Right forelimb (tissue), 1 donor: ENCODE measurements at regions not wholly inside any gene's neighbourhood (a gene's known extent, or its start where the extent isn't known, plus 50 kb on each side); places are given as distances from the start of the nearest gene placed in this dataset.

Source experiments
- DNase-seq: peaks from one replicate; pipeline ENCODE4 v3.0.0-alpha.2; 2018

- no peak for DNase-seq
Measured at GRCh38 chr14:51550636-51551035, 101.1 kb upstream of the FRMD6 start.

GRCh38 chr14:51552275-51552674, 99.4 kb upstream of the FRMD6 start:
- no peak for DNase-seq

DNA sequence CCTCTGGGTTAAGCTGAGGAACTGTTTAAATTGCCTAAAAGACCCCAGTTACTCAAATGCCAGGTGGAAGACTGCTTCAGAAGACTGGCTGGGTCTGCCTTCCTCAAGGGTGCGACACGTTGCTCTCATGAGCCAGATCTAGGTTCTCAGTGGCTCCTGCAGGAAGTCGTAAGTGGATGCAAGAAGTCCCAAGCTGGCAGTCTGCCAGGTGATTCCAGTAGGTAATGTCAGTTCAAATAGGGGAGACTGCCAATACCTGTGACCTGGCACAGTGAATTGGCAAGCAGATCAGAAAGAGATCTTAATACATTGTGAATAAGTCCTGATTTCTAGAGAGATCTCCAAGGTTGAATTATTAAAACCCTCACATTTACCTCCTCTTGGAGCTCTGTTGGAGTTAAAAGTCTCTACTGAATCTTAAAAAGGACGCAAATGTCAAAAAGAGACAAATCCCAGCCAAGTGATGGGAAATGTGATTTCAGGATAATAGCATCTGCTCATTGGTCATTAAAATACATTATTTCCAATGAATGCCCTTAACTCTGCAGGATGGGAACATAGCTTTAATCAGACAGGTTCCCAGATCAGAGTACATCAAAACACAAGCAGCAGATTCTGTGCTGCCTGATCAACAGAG, 98.8 kb upstream of the FRMD6 start:
- no peak for DNase-seq

- no peak for DNase-seq
Measured at GRCh38 chr14:51554339-51554920, 97.3 kb upstream of the FRMD6 start.

DNA sequence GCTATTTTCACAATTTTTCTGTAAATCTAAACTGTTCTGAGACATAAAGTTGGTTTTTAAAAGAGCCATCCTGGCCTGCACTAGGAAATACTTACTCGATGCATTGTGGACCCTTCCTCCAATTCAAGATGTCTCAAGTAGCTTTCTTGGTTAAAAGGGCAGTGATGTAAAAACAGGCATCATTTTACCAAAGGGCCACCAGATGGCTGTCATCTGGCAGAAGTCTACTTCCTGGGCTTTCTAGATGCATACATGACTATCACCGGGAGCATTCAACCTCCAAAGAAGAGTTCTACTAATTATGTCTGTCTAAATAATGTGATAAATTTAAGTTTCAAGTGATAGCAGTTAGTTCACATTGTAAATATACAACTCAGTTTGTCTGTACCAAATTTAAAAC, 96.8 kb upstream of the FRMD6 start:
- DNase-seq, result no peak

- no peak for DNase-seq
Measured at GRCh38 chr14:51561141-51561540, 90.6 kb upstream of the FRMD6 start.

GRCh38 chr14:51562816-51563215, 88.9 kb upstream of the FRMD6 start:
- DNase-seq, result no peak

DNA sequence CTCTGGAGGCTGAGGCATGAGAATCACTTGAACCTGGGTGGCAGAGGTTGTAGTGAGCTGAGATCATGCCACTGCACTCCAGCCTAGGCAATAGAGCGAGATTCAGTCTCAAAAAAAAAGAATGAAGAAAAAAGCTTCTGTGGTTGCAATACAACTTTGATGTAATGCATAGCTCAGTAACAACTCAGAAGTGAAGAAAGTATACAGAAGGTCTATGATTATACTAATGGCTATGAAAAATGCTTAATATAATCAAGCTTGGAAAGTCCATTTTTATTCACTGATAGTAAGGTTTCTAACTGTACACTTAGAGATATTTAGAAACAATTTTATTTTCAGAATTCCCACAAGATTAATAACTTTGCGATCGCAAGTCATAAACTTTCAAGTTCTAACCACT, 88.2 kb upstream of the FRMD6 start:
- no peak for DNase-seq

DNA sequence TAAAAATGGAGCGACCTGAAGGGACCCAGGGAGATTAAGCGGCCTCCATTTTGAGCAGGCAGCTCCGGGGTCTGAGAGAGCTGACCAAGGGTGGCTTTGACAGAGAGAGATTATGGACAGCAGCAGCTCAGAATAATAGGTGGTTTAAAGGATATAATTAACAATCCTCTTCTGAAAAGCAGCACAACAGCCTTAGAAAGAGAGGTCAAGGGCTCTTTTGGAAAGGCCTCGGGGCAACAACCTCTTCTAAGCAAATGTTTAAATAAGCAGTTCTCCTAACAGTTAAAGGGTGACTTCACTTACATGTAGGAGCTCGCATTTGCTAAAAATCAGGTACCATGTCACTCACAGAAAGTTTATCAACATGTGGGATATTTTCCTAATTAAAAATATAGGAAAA, 87.2 kb upstream of the FRMD6 start:
- no peak for DNase-seq

GRCh38 chr14:51564986-51565604, 86.6 kb upstream of the FRMD6 start:
- no peak for DNase-seq

- DNase-seq, result no peak
Measured at GRCh38 chr14:51566831-51567582, 84.7 kb upstream of the FRMD6 start.

DNA sequence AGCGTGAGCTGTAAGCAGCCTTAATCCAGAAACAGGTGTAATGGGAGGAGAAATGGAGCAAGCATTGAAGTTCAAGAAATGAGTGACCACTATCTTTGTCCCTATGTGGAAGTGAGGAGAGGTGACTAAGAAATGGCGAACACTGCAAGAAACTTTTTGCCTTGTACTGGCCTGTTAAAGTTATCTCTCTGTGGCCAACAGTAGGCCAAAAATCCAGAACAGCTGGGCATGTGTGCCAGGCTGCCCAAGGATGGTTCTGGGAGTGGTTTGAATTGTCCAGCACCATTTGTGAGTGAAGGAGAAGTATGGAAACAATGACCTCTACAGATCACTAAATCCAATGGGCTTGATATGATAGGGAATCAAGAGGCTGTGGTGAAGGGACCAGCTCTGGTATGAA, 83.3 kb upstream of the FRMD6 start:
- DNase-seq, result no peak

DNA sequence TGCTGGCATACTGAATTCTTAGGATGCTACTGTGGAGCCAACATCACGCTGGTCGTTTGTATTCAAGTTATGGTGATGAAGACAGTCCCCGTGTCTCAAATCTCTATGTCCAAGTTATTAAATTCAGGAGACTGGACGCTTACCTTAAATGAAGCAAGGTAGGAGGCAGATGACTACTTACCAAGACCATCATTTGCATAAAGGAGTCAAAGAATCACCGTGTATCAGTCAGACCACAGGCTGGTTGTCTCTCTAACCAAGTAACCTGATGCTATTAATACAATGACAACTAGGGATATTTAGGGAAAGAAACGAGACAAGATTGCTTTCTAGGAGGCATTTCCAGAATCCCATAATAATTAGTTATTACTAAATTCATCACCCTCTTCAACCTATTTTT, 78.1 kb upstream of the FRMD6 start:
- no peak for DNase-seq

DNA sequence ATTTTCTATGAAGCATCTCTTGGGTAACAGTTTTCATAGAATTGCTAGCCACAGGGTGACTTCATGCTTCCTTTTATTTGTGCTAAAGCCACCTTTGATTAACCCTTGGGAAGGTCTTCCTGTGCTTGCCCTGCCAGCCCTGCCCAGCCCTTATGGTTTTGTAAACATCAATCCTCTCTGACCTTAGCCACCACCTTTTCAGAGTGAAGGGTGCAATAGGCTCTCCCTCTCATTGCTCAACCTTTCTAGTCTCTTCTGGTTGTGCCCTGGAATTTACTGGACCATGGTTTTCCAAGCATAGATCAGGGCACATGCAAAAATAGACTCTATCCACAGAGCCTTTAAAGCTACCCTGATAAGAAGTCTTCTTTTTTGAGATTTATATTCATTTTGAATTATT, 77.7 kb upstream of the FRMD6 start:
- no peak for DNase-seq

DNA sequence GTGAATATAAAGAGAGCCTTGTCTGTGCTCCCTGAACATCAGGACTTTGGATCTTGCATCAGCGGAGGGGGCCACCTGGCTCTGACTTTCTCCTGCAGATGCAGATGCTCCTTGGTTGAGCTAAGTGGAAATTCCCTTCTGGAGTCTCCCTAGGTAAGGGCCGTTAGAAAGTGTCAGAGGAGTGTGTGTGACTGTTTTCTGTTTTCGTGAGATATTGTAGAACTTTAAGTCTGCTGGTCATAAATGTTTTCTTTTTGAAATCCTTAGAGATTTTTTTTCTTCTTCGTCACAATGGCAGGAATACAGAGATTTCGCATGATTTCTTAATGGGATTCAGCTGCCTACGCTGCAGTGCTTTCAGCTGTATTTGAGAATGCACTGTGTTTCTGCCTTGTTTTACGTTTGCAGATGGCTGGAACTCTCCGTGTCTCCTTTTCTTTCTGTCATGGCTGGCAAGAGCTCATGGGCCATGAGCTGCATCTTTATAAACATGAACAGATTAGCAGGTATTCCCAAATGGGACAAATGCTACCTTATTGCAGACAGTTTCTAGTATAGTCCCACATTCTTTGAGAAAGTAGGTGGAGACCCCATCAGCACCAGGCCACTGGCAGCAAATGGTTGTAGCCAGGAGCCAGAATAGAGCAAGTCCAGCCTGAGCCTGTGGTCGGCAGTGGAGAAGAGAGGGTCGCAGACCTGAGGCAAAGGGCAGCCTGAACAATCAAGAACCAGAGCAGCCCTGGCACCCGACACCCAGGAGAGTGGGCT, 76.2 kb upstream of the FRMD6 start:
- no peak for DNase-seq

- no peak for DNase-seq
Measured at GRCh38 chr14:51576117-51576430, 75.6 kb upstream of the FRMD6 start.

- DNase-seq, result no peak
Measured at GRCh38 chr14:51576879-51577278, 74.8 kb upstream of the FRMD6 start.

DNA sequence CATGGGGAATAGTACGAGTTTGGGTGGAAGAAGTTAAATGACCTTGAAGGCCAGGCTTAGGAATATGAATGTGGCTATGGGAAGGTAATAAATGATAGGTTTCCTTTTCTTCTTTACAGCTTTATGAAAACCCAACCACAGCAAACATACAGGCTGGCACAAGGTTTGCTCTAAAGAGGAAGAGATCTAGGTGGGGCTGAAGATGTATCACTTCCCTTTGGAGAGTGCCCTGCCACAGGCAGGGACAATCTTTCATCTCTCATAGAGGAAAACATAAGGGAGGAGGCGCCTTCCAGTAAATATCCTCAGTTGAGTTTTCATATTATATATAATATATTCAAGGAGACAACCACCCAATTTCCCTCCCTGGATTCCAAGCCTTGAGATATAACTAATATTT, 72.9 kb upstream of the FRMD6 start:
- DNase-seq, result no peak

DNA sequence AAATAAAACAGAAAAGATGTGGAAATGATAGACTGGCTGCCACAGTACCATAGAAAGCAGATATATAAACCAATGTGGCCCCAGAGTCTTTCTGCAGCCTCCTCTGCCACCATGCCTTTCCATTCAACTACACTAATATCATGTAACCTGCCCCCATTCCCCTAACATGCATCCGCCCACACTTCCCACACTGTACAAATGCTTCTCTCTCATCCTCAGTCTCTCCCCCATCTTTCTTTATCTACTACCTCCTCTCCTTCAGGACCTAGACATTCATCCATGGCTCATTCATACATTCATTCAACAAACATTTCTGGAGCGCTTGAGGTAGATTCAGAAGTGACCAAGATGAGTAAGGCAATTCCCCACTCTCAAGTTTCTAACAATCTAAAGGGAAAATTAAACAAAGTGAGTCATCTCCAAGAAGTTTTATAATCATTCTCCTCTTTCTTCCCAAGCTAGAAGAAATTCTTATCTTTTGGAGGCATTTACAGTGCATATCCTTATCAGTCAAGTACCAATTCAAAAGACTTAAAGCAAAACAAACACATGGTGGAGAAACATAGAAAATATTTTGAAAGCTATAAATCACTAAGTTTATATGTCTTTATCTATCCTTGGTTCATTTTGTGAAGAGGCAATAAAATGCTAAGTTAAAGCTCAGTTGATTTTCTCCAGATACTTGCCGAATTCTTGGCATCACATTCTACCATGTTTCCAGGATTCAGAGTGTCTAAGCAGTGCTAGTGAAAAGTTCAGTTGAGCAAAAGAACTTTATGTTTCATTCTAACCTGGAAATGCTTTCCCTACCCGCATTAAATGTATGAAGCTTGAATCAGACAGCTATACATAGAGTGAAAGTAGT, 70.5 kb upstream of the FRMD6 start:
- DNase-seq, result no peak

GRCh38 chr14:51582437-51582836, 69.3 kb upstream of the FRMD6 start:
- no peak for DNase-seq

GRCh38 chr14:51585055-51585454, 66.7 kb upstream of the FRMD6 start:
- DNase-seq, result no peak

DNA sequence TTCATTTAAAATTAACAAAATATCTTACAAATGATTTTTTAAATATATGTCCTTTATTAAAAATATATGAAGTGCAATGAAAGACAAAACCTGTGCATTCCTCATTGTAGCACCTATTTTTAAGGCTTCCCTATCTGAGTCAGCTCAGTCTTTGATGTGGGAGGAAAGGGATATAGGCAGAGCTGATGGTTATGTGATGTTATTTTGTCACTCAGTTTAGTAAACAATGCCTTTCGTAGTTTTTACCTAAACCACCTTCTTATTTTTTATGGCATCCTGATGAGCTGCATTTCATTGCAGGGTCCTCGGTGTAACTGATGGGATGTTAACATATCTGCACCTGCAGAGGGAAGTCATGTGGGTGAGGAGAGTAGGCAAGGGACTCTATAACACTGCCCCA, 58.9 kb upstream of the FRMD6 start:
- no peak for DNase-seq
